ENCODE measurements at regions not wholly inside any gene's neighbourhood (a gene's known extent, or its start where the extent isn't known, plus 50 kb on each side); places are given as distances from the start of the nearest gene placed in this dataset.

DNA sequence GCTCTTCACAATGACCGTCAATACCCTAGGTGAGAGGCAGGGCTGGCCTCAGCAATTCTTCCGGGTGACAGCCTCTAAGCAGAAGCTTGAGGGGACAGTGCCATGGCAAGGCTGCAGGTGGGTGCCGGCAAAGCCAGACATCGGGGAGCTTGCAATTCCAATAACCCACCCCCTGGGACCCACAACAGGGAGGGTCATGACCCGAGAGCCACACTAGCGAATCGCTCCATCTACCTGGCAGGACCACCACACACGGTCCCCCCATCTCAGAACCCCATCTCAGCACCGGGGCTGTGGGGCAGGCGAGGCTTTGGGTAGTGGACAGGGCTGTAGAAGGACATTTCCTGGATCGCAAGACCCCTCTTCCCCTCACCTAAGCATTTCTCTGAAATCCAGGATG lies 177.2 kb downstream of the ACKR3 start (continued):
- TF ChIP-seq, protein P1, sequence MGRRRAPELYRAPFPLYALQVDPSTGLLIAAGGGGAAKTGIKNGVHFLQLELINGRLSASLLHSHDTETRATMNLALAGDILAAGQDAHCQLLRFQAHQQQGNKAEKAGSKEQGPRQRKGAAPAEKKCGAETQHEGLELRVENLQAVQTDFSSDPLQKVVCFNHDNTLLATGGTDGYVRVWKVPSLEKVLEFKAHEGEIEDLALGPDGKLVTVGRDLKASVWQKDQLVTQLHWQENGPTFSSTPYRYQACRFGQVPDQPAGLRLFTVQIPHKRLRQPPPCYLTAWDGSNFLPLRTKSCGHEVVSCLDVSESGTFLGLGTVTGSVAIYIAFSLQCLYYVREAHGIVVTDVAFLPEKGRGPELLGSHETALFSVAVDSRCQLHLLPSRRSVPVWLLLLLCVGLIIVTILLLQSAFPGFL (CRISPR knock-in tag; IDR thresholded peaks at IDR 0.05), result no peak
- no peak for TF ChIP-seq MYC (CRISPR knock-in tag; IDR thresholded peaks at IDR 0.05; ENCODE audit: borderline replicate concordance)
- no peak for TF ChIP-seq FLYWCH1 (CRISPR knock-in tag; IDR thresholded peaks at IDR 0.05)
- TF ChIP-seq, protein P2, sequence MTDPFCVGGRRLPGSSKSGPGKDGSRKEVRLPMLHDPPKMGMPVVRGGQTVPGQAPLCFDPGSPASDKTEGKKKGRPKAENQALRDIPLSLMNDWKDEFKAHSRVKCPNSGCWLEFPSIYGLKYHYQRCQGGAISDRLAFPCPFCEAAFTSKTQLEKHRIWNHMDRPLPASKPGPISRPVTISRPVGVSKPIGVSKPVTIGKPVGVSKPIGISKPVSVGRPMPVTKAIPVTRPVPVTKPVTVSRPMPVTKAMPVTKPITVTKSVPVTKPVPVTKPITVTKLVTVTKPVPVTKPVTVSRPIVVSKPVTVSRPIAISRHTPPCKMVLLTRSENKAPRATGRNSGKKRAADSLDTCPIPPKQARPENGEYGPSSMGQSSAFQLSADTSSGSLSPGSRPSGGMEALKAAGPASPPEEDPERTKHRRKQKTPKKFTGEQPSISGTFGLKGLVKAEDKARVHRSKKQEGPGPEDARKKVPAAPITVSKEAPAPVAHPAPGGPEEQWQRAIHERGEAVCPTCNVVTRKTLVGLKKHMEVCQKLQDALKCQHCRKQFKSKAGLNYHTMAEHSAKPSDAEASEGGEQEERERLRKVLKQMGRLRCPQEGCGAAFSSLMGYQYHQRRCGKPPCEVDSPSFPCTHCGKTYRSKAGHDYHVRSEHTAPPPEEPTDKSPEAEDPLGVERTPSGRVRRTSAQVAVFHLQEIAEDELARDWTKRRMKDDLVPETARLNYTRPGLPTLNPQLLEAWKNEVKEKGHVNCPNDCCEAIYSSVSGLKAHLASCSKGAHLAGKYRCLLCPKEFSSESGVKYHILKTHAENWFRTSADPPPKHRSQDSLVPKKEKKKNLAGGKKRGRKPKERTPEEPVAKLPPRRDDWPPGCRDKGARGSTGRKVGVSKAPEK (CRISPR knock-in tag; IDR thresholded peaks at IDR 0.05; ENCODE audit: borderline replicate concordance), result no peak
- TF ChIP-seq, protein P3, sequence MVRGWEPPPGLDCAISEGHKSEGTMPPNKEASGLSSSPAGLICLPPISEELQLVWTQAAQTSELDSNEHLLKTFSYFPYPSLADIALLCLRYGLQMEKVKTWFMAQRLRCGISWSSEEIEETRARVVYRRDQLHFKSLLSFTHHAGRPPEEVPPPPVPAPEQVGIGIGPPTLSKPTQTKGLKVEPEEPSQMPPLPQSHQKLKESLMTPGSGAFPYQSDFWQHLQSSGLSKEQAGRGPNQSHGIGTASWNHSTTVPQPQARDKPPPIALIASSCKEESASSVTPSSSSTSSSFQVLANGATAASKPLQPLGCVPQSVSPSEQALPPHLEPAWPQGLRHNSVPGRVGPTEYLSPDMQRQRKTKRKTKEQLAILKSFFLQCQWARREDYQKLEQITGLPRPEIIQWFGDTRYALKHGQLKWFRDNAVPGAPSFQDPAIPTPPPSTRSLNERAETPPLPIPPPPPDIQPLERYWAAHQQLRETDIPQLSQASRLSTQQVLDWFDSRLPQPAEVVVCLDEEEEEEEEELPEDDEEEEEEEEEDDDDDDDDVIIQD (CRISPR knock-in tag; IDR thresholded peaks at IDR 0.05; ENCODE audit: low read depth), result no peak

DNA sequence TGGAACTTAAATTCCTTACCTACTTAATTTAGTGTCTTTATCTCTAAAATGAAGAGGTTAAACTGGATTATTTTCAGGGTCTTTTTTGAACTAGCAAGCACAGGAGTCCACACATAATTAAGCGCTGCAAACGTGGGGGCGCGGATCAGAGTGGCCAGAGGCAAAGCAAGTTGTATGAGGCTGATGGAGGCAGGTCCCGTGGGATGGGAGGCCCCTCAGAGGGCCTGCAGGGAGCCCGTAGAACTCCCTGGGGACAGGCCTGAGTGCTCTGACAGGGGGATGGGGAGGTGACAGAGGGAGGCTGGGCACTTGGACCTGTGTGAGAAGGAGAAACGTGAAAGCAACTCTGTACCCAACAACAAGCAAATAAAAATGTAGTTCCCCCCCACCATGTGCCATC lies 177.8 kb downstream of the ACKR3 start:
- WGBS (ENCODE audit: low lambda C conversion rate), result 32% methylated on average over 7 of the region's 7 CpGs
- in situ Hi-C loops (cut with HindIII; ENCODE audit: extremely low pct_ligation_motif_present, low pct_unique_long_range_greater_than_20kb), result no loop called here
- no peak overlapping the region for H3K9ac ChIP-seq (ENCODE audit: insufficient read depth, low read depth, low read length)
- FAIRE-seq (no peak), DNase-seq (ENCODE audit: low spot score) (no peak), ATAC-seq (no peak)
- TF ChIP-seq PAX8 (CRISPR knock-in tag; IDR thresholded peaks at IDR 0.05; ENCODE audit: borderline replicate concordance) (no peak), ZNF432 (CRISPR knock-in tag; IDR thresholded peaks at IDR 0.05; ENCODE audit: borderline replicate concordance) (no peak), RXRB (CRISPR knock-in tag; IDR thresholded peaks at IDR 0.05; ENCODE audit: borderline replicate concordance) (no peak), ZFY (CRISPR knock-in tag; IDR thresholded peaks at IDR 0.05) (no peak), ELF4 (CRISPR knock-in tag; IDR thresholded peaks at IDR 0.05; ENCODE audit: borderline replicate concordance) (no peak), ZNF772 (CRISPR knock-in tag; IDR thresholded peaks at IDR 0.05) (no peak), TBL1XR1 (IDR thresholded peaks at IDR 0.05; ENCODE audit: borderline replicate concordance, low read length, partially characterized antibody) (no peak), ZBTB42 (CRISPR knock-in tag; IDR thresholded peaks at IDR 0.05) (no peak), ZNF484 (CRISPR knock-in tag; IDR thresholded peaks at IDR 0.05; ENCODE audit: borderline replicate concordance, low read depth) (no peak), ZNF546 (CRISPR knock-in tag; conservative IDR thresholded peaks at IDR 0.05) (no peak)
- TF ChIP-seq, protein P4, sequence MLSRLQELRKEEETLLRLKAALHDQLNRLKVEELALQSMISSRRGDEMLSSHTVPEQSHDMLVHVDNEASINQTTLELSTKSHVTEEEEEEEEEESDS (CRISPR knock-in tag; IDR thresholded peaks at IDR 0.05; ENCODE audit: borderline replicate concordance), result no peak
- BruUV-seq (replicated peaks), result no TSS peak
- no peaks in the 10 kb centered on the region for H4K20me1 ChIP-seq (ENCODE audit: insufficient read depth, low read length)
- H3K4me1 ChIP-seq (ENCODE audit: insufficient read depth, low read length), result no peaks in the 10 kb centered on the region
- H3K4me3 ChIP-seq (replicated peaks in 1 of 3; ENCODE audit: insufficient read depth in 1 of 3, low read depth in 2 of 3, low read length in 3 of 3), result no peak overlapping the region
- H3K27ac ChIP-seq (ENCODE audit: extremely low read length, insufficient read depth, low read length), result no peak overlapping the region
- no peaks in the 10 kb centered on the region for H3K9me3 ChIP-seq (ENCODE audit: low read length)
- CTCF ChIA-PET (ENCODE audit: low intra/inter-chr PET ratio, low total read pairs), result no interaction called here
- intact Hi-C loops (cut with micrococcal nuclease; ENCODE audit: unreplicated experiment), result no loop called here
- H3K27me3 ChIP-seq (ENCODE audit: control insufficient read depth in 1 of 2, insufficient read depth in 2 of 2, low read length in 2 of 2), result peaks cover 2 to 24% of the 10 kb centered on the region in 2 experiments; a peak in 3 of 5 replicates
- POLR2A ChIA-PET, result no interaction called here
- no peaks in the 10 kb centered on the region for H3K36me3 ChIP-seq (replicated peaks in 1 of 2; ENCODE audit: control insufficient read depth in 1 of 2, insufficient read depth in 2 of 2, low read length in 2 of 2)
- H3K79me2 ChIP-seq (ENCODE audit: insufficient read depth, low read length), result no peaks in the 10 kb centered on the region
- H3K4me2 ChIP-seq (ENCODE audit: low read depth, low read length), result no peak overlapping the region
- no peak overlapping the region for H2AFZ ChIP-seq (ENCODE audit: low read length)

Measured in HepG2 (cell line).